ENCODE measurements at regions not wholly inside any gene's neighbourhood (a gene's known extent, or its start where the extent isn't known, plus 50 kb on each side); places are given as distances from the start of the nearest gene placed in this dataset.

DNA sequence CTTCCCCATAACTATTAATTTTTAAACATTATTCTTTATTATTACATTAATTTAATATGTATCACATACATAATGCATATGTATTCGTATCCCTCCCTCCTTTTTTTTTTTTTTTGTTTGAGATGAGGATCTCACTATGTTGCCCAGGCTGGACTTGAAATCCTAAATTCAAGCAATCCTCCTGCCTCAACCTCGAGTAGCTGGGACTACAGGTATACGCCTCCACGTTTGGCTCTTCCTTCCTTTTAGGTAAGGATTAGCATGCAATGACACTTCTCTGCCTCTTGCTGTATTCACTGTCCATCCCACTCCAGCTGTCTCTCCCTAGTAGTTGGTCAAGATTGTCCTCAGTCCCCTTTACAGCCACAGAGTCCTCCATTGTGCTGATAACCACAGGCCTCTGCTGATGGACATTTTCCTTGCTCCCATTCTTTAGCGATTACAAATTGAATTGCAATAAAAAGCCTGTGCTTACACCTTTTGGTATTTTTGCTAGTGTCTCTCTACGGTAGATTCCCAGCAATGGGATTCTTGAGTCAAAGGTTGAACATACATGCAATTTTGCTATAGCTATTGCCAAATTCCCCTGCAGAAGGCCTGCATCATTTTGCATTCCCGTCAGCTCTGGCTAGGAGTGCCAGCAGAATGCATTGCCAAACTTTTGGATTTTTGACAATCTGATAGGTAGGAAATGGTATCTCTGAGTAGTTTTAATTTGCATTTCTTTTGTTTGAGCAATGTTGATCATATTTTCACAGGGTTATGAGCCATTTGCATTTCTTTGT is 156.6 kb downstream of the SMAD6 start:
- TF ChIP-seq, protein P1, sequence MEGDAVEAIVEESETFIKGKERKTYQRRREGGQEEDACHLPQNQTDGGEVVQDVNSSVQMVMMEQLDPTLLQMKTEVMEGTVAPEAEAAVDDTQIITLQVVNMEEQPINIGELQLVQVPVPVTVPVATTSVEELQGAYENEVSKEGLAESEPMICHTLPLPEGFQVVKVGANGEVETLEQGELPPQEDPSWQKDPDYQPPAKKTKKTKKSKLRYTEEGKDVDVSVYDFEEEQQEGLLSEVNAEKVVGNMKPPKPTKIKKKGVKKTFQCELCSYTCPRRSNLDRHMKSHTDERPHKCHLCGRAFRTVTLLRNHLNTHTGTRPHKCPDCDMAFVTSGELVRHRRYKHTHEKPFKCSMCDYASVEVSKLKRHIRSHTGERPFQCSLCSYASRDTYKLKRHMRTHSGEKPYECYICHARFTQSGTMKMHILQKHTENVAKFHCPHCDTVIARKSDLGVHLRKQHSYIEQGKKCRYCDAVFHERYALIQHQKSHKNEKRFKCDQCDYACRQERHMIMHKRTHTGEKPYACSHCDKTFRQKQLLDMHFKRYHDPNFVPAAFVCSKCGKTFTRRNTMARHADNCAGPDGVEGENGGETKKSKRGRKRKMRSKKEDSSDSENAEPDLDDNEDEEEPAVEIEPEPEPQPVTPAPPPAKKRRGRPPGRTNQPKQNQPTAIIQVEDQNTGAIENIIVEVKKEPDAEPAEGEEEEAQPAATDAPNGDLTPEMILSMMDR (IDR thresholded peaks at IDR 0.05; ENCODE audit: control extremely low read depth in 1 of 3, insufficient read depth in 1 of 3, low read depth in 1 of 3, low read length in 3 of 3), result no peak
- TF ChIP-seq EP300 (IDR thresholded peaks at IDR 0.05; ENCODE audit: borderline replicate concordance in 1 of 2, low read depth in 2 of 2, low read length in 2 of 2) (no peak), TBP (IDR thresholded peaks at IDR 0.05; ENCODE audit: low read depth, low read length) (no peak), BCL11A (IDR thresholded peaks at IDR 0.05; ENCODE audit: low read depth in 2 of 2, low read length in 2 of 2) (no peak), CEBPB (IDR thresholded peaks at IDR 0.05; ENCODE audit: low read depth, low read length) (no peak), SRF (IDR thresholded peaks at IDR 0.05; ENCODE audit: low read depth, low read length) (no peak), POLR2A (IDR thresholded peaks at IDR 0.05; ENCODE audit: control extremely low read depth in 1 of 2, low read depth in 2 of 2, low read length in 2 of 2) (no peak), SIRT6 (IDR thresholded peaks at IDR 0.05; ENCODE audit: low read length) (no peak), EZH2 (IDR thresholded peaks at IDR 0.05; ENCODE audit: low read depth, low read length, severe bottlenecking) (no peak), GABPA (IDR thresholded peaks at IDR 0.05; ENCODE audit: borderline replicate concordance, insufficient read depth, low read length) (no peak), KDM5A (IDR thresholded peaks at IDR 0.05; ENCODE audit: low read length) (no peak), SIN3A (conservative IDR thresholded peaks at IDR 0.05 in 1 of 2, IDR thresholded peaks at IDR 0.05 in 1 of 2; ENCODE audit: low read depth in 1 of 2, low read length in 2 of 2) (no peak), TAF1 (IDR thresholded peaks at IDR 0.05; ENCODE audit: low read depth, low read length) (no peak)
